ENCODE measurements at regions not wholly inside any gene's neighbourhood (a gene's known extent, or its start where the extent isn't known, plus 50 kb on each side); places are given as distances from the start of the nearest gene placed in this dataset.

DNA sequence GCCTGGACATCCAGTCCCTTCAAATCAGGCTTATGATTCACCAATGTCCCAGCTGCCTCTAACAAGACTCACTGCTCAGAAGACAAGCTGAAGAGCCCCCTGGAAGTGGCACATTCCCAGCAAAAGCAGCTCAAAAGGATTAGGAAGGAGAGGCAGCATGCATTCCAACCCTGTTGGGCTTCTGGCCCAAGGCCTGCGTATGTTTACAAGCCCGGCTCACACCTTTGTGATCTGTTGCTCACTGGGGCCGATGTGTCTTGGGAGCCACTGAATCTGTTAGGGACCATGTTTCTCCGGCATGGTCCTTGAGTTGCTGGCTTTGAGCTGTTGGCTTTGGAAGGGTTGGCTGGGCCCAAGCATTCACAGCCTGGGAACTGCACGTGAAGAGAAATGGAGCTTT, 81.2 kb upstream of the C1orf174 start:
- no peak overlapping the region for H3K27ac Mint-ChIP-seq (ENCODE audit: unreplicated experiment)
- DNase-seq, result no peak
- no peaks in the 10 kb centered on the region for H3K9me3 Mint-ChIP-seq (ENCODE audit: low read depth, unreplicated experiment)
- H3K27me3 Mint-ChIP-seq (ENCODE audit: unreplicated experiment), result peaks cover 47% of the 10 kb centered on the region
- H3K36me3 Mint-ChIP-seq (ENCODE audit: insufficient read depth, unreplicated experiment), result no peaks in the 10 kb centered on the region
- TF ChIP-seq, protein P1, sequence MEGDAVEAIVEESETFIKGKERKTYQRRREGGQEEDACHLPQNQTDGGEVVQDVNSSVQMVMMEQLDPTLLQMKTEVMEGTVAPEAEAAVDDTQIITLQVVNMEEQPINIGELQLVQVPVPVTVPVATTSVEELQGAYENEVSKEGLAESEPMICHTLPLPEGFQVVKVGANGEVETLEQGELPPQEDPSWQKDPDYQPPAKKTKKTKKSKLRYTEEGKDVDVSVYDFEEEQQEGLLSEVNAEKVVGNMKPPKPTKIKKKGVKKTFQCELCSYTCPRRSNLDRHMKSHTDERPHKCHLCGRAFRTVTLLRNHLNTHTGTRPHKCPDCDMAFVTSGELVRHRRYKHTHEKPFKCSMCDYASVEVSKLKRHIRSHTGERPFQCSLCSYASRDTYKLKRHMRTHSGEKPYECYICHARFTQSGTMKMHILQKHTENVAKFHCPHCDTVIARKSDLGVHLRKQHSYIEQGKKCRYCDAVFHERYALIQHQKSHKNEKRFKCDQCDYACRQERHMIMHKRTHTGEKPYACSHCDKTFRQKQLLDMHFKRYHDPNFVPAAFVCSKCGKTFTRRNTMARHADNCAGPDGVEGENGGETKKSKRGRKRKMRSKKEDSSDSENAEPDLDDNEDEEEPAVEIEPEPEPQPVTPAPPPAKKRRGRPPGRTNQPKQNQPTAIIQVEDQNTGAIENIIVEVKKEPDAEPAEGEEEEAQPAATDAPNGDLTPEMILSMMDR (IDR thresholded peaks at IDR 0.05; ENCODE audit: unreplicated experiment), result no peak
- BruUV-seq (replicated peaks), result no TSS peak
- CTCF ChIA-PET, result no interaction called here
- H3K4me3 Mint-ChIP-seq (ENCODE audit: low read depth, unreplicated experiment), result no peak overlapping the region
- intact Hi-C loops (cut with micrococcal nuclease; ENCODE audit: unreplicated experiment), result no loop called here
- no peaks in the 10 kb centered on the region for H3K4me1 Mint-ChIP-seq (ENCODE audit: low read depth, unreplicated experiment)

DNA sequence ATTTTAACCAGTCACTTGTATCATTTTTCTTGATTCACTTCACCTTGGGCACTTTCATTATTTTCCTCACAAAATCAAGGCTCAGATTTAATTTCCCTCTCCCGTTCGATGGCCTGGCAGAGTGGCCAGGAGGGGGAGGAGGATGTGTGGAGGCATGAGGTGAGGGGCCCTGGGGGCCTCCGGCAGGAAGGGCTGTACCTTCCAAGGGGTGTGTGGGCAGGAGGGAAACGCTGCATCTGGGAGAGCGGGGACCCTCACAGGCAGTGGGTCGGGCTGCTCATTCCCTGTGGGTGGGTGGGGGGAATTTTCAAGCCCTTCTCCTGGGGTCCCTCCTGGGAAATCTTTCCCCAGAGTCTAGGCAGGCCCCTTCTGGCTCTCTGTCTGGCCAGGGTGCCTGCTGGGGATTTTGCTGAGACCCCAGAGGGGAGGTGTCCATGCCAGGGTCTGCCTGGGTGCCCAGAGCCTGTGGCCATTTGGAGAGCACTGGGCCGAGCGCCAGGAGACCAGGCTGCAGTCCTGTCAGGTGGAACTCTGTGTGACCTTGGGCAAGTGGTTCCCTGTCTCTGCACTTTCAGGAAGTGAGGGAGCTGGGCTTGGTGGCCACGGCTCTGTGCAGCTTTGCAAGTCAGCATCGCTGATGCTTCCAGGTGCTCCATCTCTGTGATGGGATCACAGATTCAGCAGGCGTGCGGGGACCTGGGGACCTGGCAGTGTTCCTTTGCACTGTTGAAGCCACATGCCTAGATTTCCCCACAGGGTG, 81.9 kb upstream of the C1orf174 start:
- Mint-ChIP-seq H3K27ac (ENCODE audit: unreplicated experiment) (no peak overlapping the region), H3K9me3 (ENCODE audit: low read depth, unreplicated experiment) (no peaks in the 10 kb centered on the region), H3K4me1 (ENCODE audit: low read depth, unreplicated experiment) (no peaks in the 10 kb centered on the region), H3K4me3 (ENCODE audit: low read depth, unreplicated experiment) (no peak overlapping the region), H3K27me3 (ENCODE audit: unreplicated experiment) (peaks cover 42% of the 10 kb centered on the region), H3K36me3 (ENCODE audit: insufficient read depth, unreplicated experiment) (no peaks in the 10 kb centered on the region)
- no TSS peak for BruUV-seq (replicated peaks)
- no peak for DNase-seq
- CTCF ChIA-PET, result no interaction called here
- intact Hi-C loops (cut with micrococcal nuclease; ENCODE audit: unreplicated experiment), result no loop called here
- TF ChIP-seq, protein P1 (IDR thresholded peaks at IDR 0.05; ENCODE audit: unreplicated experiment), result no peak

DNA sequence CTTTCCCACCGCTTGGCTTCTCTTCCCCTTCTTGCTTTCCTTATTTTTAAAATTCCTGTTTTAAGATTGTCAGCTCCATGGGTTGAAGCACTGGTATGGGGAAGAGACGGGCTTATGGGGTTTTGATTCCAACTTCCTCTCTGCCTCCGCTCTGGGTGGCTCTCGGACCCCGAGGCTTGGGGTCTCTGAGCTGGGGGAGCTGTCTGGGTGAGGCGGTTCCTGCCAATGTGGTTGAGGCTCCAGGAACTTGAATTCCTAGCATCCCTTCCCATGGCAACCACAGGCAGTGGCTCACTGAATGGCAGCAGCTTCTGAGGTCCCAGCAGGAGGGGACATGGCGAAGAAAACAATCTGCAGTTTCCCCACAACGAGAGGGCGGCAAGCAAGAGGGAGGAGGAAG, 83.1 kb upstream of the C1orf174 start:
- no peak for DNase-seq
- H3K27me3 Mint-ChIP-seq (ENCODE audit: unreplicated experiment), result peaks cover 36% of the 10 kb centered on the region
- H3K4me3 Mint-ChIP-seq (ENCODE audit: low read depth, unreplicated experiment), result no peak overlapping the region
- no TSS peak for BruUV-seq (replicated peaks)
- TF ChIP-seq, protein P1 (IDR thresholded peaks at IDR 0.05; ENCODE audit: unreplicated experiment), result no peak
- H3K27ac Mint-ChIP-seq (ENCODE audit: unreplicated experiment), result no peak overlapping the region
- H3K36me3 Mint-ChIP-seq (ENCODE audit: insufficient read depth, unreplicated experiment), result no peaks in the 10 kb centered on the region
- no peaks in the 10 kb centered on the region for H3K4me1 Mint-ChIP-seq (ENCODE audit: low read depth, unreplicated experiment)
- intact Hi-C loops (cut with micrococcal nuclease; ENCODE audit: unreplicated experiment), result no loop called here
- H3K9me3 Mint-ChIP-seq (ENCODE audit: low read depth, unreplicated experiment), result no peaks in the 10 kb centered on the region
- CTCF ChIA-PET, result no interaction called here

DNA sequence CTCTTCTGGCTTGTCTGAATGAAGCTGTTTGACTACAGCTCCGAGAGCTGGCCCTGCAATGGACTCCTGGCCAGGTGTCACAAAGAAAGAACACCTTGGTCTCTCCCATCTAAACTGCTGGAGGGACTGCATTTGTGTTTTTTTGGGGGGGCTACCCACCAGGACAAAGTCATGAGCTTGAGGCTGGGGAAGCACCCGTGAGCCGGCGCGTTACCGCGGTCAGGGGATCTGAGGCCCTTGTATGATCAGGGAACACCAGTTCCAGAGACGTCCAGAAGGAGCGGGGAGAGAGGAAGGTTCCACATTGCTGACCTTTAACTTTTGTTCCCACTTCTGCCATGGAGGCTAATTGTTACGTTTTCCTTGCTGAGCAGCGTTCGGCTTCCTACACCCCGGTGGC, 84.5 kb upstream of the C1orf174 start:
- CTCF ChIA-PET, result no interaction called here
- H3K9me3 Mint-ChIP-seq (ENCODE audit: low read depth, unreplicated experiment), result no peaks in the 10 kb centered on the region
- peaks cover 36% of the 10 kb centered on the region for H3K27me3 Mint-ChIP-seq (ENCODE audit: unreplicated experiment)
- BruUV-seq (replicated peaks), result no TSS peak
- H3K36me3 Mint-ChIP-seq (ENCODE audit: insufficient read depth, unreplicated experiment), result no peaks in the 10 kb centered on the region
- no peak for DNase-seq
- intact Hi-C loops (cut with micrococcal nuclease; ENCODE audit: unreplicated experiment), result no loop called here
- no peak overlapping the region for H3K27ac Mint-ChIP-seq (ENCODE audit: unreplicated experiment)
- H3K4me1 Mint-ChIP-seq (ENCODE audit: low read depth, unreplicated experiment), result no peaks in the 10 kb centered on the region
- TF ChIP-seq, protein P1 (IDR thresholded peaks at IDR 0.05; ENCODE audit: unreplicated experiment), result no peak
- no peak overlapping the region for H3K4me3 Mint-ChIP-seq (ENCODE audit: low read depth, unreplicated experiment)
